ENCODE measurements at regions not wholly inside any gene's neighbourhood (a gene's known extent, or its start where the extent isn't known, plus 50 kb on each side); places are given as distances from the start of the nearest gene placed in this dataset.
"Not testable (repeated sequence)": the region's sequence is repeated elsewhere in the genome, so short reads cannot be mapped to it uniquely, and the experiment has no call there.

DNA sequence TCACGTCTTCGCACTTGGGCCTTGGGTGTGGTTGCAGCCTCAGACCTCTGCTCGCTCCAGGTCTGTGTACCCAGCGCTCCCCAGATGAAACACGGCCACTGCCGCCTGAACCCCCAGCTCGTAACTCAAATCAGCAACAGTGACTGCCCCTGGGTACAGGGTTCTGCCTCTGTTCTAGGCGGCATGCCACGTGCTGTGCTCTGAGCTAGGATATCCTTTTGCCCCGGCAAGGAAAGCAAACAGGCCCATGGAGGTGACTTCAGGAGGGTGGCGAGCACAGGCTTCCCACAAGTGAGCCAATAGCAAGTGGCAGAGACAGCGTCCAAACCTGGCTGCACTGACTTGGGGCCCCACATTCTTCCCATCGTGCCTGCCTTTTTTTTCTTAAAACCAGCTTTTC lies 96.3 kb upstream of the PZP start:
- DNase-seq: not testable (repeated sequence)

DNA sequence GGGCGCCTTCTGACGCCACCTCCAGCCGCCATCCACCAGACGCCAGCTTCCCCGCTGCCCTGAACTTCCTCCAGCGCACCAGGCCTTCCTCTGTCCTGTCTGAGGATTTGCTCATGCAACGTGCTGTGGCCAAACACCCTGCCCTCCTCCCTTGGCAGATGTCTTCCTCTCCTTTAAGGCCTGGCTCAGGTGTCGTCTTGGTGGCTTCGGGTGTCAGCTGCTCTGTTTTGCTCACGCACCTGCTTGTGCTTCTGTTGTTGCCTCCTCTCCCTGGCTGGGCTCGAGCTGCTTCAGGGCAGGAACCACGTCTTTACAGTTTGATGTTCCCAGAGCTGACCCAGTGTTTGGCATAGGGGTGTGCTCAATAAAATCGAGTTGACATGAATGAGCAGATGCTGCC lies 87.7 kb upstream of the PZP start:
- DNase-seq: not testable (repeated sequence)

DNA sequence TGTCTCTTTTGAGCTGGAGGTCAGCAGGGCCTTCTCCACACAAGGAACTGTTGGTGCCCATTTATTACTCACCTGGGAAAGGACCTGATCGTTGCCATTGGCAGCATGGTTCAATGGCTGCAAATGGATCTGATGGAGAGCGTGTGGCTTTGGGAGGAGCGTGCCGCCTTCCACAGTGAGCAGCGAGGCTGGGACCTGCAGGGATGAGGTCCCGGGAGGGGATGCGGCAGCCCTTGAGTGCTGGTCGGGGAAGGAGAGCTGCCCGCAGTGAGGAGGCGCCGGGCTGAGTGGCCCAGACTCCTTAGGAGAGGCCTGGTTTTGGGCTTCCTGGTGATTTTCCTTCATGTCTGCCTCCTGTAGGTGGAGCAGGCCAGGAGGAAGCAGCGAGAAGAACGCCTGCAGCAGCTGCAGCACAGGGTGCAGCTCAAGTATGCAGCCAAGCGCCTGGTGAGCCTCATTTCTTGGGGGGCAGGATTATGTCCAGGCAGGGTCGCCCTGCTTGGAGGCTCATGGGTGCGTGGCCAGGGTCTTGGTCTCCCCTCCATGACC lies 86.0 kb upstream of the PZP start:
- not testable (repeated sequence) for DNase-seq

DNA sequence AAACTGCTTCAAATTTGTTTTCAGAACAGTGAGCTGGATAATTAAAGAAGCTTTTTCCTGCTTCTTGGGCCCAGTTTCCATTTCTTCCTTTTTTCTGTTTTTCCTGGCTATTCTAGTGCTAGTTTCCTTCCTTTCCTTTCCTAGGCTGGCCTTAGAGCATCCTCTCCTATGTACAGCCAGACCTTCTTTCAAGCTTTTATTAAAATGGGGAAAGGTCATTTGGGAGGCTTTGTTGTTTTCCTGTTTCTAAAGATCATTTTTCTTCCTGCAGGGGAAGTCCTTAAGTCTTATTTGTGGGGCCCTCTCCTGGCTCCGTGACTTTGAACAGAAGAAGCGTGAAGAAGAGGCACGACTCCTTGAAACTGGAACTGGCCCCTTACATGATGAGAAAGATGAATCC lies 85.2 kb upstream of the PZP start:
- not testable (repeated sequence) for DNase-seq

DNA sequence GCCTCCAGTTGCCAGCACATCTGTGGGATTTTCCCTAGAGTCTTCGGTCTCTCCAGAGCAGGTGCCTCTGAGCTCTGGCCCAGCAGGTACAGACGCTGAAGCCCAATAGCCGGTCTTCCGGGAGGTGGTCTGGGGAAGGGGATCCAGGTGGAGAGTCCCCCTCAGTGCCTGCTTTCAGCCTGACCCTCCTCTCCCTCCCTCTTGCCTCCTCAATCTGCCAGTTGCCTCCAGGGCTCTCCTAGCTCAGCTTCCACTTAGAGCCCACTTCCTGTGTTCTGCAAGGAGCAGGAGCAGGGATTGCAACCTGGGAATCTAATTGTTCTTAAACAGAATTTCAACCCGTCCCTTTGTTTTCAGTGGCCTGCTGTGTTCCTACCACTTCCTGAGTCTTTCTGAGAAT lies 81.8 kb upstream of the PZP start:
- DNase-seq: not testable (repeated sequence)

DNA sequence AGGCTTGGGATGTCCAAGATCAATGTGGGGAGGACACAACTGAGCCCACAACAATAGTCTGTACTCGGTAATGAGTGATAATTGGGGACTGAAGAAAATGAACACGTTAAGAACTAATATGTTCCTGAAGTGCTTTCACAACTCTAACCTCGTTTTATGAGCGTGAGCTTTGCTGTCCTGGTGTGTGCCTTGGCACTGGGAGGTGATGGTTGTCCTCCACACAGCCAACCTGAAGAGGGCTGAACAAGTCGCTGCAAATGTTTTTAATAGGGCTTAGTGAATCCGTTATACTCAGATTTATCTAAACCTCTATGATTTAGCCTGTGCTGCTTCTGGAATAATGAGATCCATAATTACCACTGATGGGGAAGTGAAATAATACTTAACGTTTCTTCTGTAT lies 76.5 kb upstream of the PZP start:
- DNase-seq: not testable (repeated sequence)

DNA sequence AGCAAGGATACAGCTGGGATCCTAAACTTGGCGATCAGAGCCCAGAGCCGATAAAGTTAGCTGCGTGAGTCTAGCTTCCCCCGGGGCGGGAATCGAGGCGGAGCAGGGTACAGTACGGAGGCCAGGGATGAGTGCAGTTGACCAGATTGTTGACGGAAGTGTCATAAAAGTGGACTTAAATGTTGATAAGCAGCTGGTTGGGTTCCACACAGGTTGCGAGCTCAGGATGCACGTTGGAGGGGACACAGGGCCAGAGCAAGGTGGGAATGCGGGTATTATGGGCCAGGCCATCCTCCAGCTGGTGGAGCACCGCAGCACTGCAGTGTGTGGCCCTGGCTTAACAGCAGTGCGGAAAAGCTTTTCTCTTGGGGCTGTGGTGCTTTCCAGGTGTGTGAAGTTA lies 76.0 kb upstream of the PZP start:
- peak; percentile 5 to 9 for DNase-seq

DNA sequence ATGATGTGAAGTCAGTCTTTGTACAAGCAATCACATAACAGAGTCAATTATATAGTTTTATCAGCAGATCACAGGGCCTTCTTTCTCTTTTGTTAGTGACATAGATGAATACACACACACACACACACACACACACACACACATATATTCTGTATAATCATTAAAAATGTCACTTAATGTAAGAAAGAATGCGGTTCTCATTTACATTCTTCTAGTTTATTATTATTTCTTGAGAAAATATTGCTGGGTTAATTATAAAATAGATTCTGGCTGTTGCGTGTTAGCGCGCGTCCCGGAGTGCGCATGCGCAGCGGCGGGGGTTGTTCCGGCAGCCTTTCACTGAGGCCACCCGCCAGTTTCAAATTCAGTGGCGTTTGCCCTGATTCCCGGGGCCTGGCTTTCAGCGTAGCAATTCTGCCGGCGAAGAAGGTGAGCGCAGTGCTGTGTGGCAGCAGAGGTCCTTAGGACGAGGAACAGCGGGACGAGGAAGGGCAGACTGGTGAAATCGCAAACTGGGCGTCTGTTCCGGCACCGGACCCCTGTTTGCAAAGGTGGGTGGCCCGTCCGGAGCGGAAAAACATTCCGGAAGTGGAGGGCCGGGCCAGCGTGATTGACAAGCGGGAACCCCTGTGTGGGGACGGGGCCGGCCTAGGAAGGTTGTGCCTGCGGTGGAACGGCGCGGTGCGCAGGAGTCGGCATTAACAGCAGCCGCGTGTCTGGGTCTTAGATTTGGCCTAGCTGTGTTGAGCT lies 75.3 kb upstream of the PZP start:
- DNase-seq: peak; percentile 86 to 87

DNA sequence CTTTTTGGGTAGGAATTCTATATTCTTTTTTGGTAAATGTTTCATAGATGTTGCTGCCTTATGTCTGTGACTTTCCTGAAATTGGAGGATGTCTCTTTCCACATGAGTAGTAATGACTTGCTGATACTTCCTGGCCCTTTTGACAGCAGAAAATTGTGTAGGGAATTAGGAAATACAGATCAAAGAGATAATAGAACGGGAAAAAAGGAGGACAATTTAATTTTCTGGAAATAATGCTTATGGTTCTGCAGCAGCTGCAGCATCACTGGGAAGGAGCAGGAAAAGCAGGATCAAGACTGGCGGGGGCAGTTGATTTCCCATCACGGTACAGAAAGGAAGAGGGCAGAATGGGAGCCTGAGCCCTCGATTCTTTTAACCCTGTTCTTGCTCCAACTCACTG lies 68.8 kb upstream of the PZP start:
- DNase-seq: no peak

DNA sequence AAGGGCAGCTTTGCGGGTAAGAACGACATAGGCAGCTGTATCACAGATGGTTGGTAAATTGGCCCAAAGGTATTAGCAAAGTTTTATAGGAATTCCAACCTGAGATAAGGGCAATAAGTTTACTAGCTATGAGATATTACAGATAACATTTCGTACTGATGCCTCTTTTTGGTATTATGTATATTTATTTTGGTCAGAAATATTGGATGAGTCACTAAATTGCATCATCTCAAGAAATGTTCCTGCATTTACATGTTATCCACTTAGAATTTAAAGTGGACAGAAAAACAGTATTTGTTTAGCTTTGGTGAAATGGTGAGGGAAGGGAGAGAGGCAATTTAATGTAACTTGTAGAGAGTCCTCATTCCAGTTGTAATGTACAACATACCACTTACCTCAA lies 65.1 kb upstream of the PZP start:
- DNase-seq: no peak

DNA sequence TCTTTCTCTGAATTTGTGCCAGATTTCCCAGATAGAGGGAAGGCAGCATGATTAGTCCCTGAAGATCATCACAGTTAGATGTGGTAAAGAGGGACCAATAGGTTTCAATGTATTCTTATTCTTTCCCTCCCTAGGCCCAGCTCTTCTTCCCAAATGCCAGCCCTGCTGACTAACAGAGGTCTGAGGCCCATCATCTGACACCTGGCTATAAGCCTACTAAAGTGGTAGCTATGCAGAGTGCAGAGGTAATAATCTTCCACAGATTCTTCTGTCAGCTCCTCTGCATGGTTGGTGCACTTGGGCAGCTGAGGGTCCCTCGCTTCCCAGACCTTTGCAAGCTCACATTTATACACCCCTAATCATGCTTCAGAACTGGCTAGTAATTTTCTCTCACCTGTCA lies 63.7 kb upstream of the PZP start:
- no peak for DNase-seq

DNA sequence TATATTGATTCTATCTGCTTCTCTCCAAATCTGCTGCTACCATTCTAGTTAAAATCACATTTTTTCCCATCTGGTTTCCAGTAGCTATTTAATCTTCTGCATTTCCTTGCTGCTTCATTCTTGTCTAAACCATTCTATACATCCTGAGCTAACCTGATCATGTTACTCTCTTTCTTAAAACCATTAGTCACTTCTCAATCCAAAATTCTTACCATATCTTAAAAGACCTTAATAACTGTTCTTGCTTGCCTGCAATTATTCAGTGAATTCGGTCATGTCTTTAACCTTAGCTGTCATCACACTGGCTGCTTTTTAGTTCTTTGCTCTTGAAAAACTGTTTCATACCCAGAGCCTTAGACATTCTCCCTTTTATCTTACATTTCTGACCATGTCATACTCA lies 56.4 kb upstream of the PZP start:
- DNase-seq: no peak

DNA sequence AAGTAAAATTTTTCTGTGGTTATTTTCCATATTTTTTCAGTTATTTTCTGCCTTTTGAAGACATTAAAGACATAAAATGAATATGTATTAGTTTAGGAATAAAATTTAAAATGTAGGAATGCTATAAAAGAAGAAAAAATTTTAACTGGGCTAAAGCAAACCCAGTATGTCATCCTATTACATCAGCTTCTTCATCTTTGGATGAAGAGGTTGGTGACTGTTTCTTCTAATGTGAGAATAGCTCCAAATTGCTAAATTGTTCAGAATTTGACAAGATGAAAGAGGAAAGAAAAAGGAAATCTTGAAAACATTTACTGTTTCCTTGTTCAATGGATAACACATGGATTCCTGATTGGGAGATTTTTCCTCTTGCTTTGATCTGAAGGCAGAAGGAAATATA lies 52.7 kb upstream of the PZP start:
- no peak for DNase-seq

DNA sequence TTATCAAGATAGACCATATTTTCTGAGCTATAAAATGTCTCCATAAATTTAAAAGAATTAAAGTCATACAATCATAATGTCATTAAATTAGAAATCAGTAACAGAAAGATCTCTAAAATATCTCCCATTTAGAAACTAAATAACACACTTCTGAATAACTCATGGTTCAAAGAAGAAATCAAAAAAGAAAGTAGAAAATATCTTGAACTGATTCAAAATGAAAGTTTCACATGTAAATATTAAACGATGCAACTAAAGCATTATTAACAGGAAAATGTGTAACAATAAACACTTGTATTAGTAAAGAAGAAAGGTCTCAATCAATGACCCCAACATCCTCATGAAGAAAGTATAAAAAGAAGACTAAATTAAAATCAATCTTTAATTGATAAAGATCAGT lies 50.5 kb upstream of the PZP start:
- no peak for DNase-seq

All from activated CD4-positive, alpha-beta T cell treated with anti-CD3 and anti-CD28 coated beads, Interleukin-2, amount 50 U/mL, for 4 hours (primary cell).